Panc1 (cell line): ENCODE measurements at regions not wholly inside any gene's neighbourhood (a gene's known extent, or its start where the extent isn't known, plus 50 kb on each side); places are given as distances from the start of the nearest gene placed in this dataset.

ENCODE experiments used
- CTCF ChIP-seq: fragments of 450-650 bp; IDR thresholded peaks from 2 replicates; pipeline ENCODE4 v1.5.1; 2017; ENCODE audit warnings: mild to moderate bottlenecking
- POLR2AphosphoS5 ChIP-seq: IDR thresholded peaks from 2 replicates; pipeline ENCODE4 v1.6.1; 2012; ENCODE audit warnings: mild to moderate bottlenecking, low read depth, low read length, moderate library complexity
- REST ChIP-seq, 2 experiments: IDR thresholded peaks; 2 replicates each; pipeline ENCODE4 v1.6.1; 2011 to 2012; ENCODE audit warnings: low read depth in 2 of 2, control low read depth in 1 of 2, low read length in 1 of 2, mild to moderate bottlenecking in 1 of 2, moderate library complexity in 1 of 2; ENCODE audit not compliant: insufficient read depth in 1 of 2
- SIN3A ChIP-seq: IDR thresholded peaks from 2 replicates; pipeline ENCODE4 v1.6.1; 2012; ENCODE audit warnings: low read depth, mild to moderate bottlenecking, low read length, moderate library complexity, borderline replicate concordance; ENCODE audit not compliant: insufficient read depth

- TF ChIP-seq CTCF (no peak), SIN3A (no peak), POLR2AphosphoS5 (no peak), REST (IDR thresholded peaks at IDR 0.05; ENCODE audit: insufficient read depth in 1 of 2, low read depth in 2 of 2, low read length in 1 of 2) (no peak)
These were observed 53.6 kb upstream of the KCNK2 start for GRCh38 chr1:215028954-215029353.
